Common myeloid progenitor, CD34-positive (primary cell): ENCODE measurements at regions not wholly inside any gene's neighbourhood (a gene's known extent, or its start where the extent isn't known, plus 50 kb on each side); places are given as distances from the start of the nearest gene placed in this dataset.

ENCODE experiments used
- CTCF ChIA-PET: fragments of 350-600 bp; sonication (Branson Sonifier 250); formaldehyde crosslinking; loops from one replicate; lab custom pipeline; 2021; ENCODE audit warnings: antibody characterized with exemption; lab: Charles Lee
- POLR2A ChIA-PET: fragments of 350-600 bp; sonication (Branson Sonifier 250); formaldehyde crosslinking; loops from one replicate; lab custom pipeline; 2021; ENCODE audit warnings: antibody characterized with exemption; lab: Charles Lee
- DNase-seq, 3 donors: peaks; one replicate each; pipeline versions ENCODE4 v3.0.0 to v3.0.0-alpha.2; 2013
- H3K27ac ChIP-seq, 2 experiments: 1 replicate in 1 of 2; 2 replicates in 1 of 2; pipeline ENCODE4 v1.7.0; 2013; ENCODE audit warnings: inconsistent platforms in 2 of 2, low read length in 2 of 2, mild to moderate bottlenecking in 2 of 2, low read depth in 1 of 2, moderate library complexity in 1 of 2; ENCODE audit not compliant: severe bottlenecking in 2 of 2, insufficient read depth in 1 of 2, poor library complexity in 1 of 2
- H3K27me3 ChIP-seq, 5 experiments: replicated peaks in 2 of 5; 1 replicate in 3 of 5; 2 replicates in 2 of 5; pipeline versions ENCODE4 v1.6.1 to v1.7.0; 2013; ENCODE audit warnings: low read length in 4 of 5, mild to moderate bottlenecking in 2 of 5, moderate library complexity in 2 of 5, inconsistent platforms in 1 of 5; ENCODE audit not compliant: insufficient read depth in 5 of 5, control insufficient read depth in 4 of 5
- H3K36me3 ChIP-seq, 4 experiments: 1 replicate in 2 of 4; 2 replicates in 2 of 4; pipeline versions ENCODE4 v1.6.1 to v1.7.0; 2013; ENCODE audit warnings: low read length in 3 of 4, control low read depth in 1 of 4, mild to moderate bottlenecking in 1 of 4; ENCODE audit not compliant: control insufficient read depth in 4 of 4, insufficient read depth in 4 of 4
- H3K4me1 ChIP-seq, 4 experiments: 1 replicate in 3 of 4; 2 replicates in 1 of 4; pipeline versions ENCODE4 v1.6.1 to v1.7.1; 2013; ENCODE audit warnings: low read length in 3 of 4, mild to moderate bottlenecking in 3 of 4, control low read depth in 1 of 4, inconsistent platforms in 1 of 4, moderate library complexity in 1 of 4; ENCODE audit not compliant: control insufficient read depth in 4 of 4, insufficient read depth in 4 of 4; ENCODE audit errors: control extremely low read depth in 1 of 4
- H3K4me3 ChIP-seq, 7 experiments: 1 replicate in 4 of 7; 2 replicates in 3 of 7; pipeline versions ENCODE4 v1.5.1 to v1.7.0; 2013; ENCODE audit warnings: mild to moderate bottlenecking in 7 of 7, low read length in 6 of 7, moderate library complexity in 6 of 7, inconsistent platforms in 2 of 7, low read depth in 2 of 7, control low read depth in 1 of 7; ENCODE audit not compliant: insufficient read depth in 4 of 7, control insufficient read depth in 1 of 7; ENCODE audit errors: extremely low read depth in 1 of 7
- H3K9me3 ChIP-seq, 5 experiments: 1 replicate in 4 of 5; 2 replicates in 1 of 5; pipeline versions ENCODE4 v1.6.1 to v1.7.1; 2013; ENCODE audit warnings: low read length in 4 of 5, mild to moderate bottlenecking in 2 of 5, inconsistent platforms in 1 of 5, low read depth in 1 of 5, moderate library complexity in 1 of 5; ENCODE audit not compliant: control insufficient read depth in 4 of 5, insufficient read depth in 2 of 5; ENCODE audit errors: control extremely low read depth in 1 of 5
- WGBS: methylation state at CpG from one replicate; pipeline ENCODE4 v1.1.5; 2013; ENCODE audit not compliant: insufficient coverage; 5-methylcytosine and 5-hydroxymethylcytosine counted together

DNA sequence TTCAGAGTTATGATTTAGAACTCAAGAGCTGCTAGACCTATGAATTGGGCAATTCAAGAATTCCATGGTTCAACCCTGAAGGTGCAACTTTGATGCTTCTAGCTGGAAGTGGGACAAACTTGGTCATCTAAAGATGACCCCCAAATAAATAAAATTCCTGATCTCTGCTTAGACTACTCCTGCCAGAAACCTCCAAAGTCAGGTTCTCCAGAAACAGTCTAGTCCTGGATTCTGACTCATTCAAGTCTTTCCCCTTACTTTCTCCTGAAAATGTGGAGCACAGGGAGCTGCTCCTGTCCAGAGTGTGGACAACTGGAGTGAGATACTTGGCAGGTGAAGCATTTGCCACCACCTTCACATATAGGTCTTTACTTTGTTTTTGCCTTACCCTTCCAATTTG is 557.7 kb upstream of the TNP1 start:
- no peaks in the 10 kb centered on the region for H3K4me1 ChIP-seq
- H3K4me3 ChIP-seq, result no peak overlapping the region
- no peak for DNase-seq
- POLR2A ChIA-PET, result no interaction called here
- CTCF ChIA-PET, result no interaction called here
- H3K9me3 ChIP-seq, result no peaks in the 10 kb centered on the region
- H3K27me3 ChIP-seq, result peaks cover 0 to 11% (median 0%) of the 10 kb centered on the region in 5 experiments
- H3K36me3 ChIP-seq, result no peaks in the 10 kb centered on the region
- no peak overlapping the region for H3K27ac ChIP-seq

GRCh38 chr2:217415316-217415715 is 555.5 kb upstream of the TNP1 start:
- H3K36me3 ChIP-seq, result no peaks in the 10 kb centered on the region
- no CpG with 5 or more reads among the region's 1 CpG for WGBS
- H3K27ac ChIP-seq, result no peak overlapping the region
- ChIA-PET CTCF (no interaction called here), POLR2A (no interaction called here)
- no peak for DNase-seq
- H3K27me3 ChIP-seq, result peaks cover 0 to 12% (median 0%) of the 10 kb centered on the region in 5 experiments
- no peaks in the 10 kb centered on the region for H3K4me1 ChIP-seq
- H3K9me3 ChIP-seq, result no peaks in the 10 kb centered on the region
- no peak overlapping the region for H3K4me3 ChIP-seq

DNA sequence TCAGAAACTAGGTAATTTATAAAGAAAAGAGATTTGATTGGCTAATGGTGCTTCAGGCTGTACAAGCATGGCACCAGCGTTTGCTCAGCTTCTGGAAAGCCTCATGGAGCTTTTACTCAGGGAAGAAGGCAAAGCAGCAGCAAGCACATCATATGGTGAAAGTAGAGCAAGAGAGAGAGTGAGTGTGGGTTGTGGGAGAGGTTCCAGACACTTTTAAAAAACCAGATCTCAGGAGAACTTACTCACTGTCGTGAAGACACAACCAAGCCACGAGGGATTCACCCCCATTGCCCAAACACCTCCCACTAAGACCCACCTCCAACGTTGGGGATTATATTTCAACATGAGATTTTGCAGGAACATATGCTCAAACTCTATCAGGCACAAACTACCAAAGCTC is 554.6 kb upstream of the TNP1 start:
- WGBS, result 100% methylated on average over 1 of the region's 4 CpGs
- Histone ChIP-seq H3K4me3 (no peak overlapping the region), H3K4me1 (no peaks in the 10 kb centered on the region), H3K9me3 (no peaks in the 10 kb centered on the region), H3K27me3 (peaks cover 0 to 12% (median 0%) of the 10 kb centered on the region in 5 experiments), H3K36me3 (no peaks in the 10 kb centered on the region), H3K27ac (no peak overlapping the region)
- ChIA-PET POLR2A (no interaction called here), CTCF (no interaction called here)
- no peak for DNase-seq

GRCh38 chr2:217413193-217413592 is 553.3 kb upstream of the TNP1 start:
- Histone ChIP-seq H3K9me3 (no peaks in the 10 kb centered on the region), H3K36me3 (no peaks in the 10 kb centered on the region), H3K4me3 (no peak overlapping the region), H3K27me3 (peaks cover 0 to 8% (median 0%) of the 10 kb centered on the region in 5 experiments), H3K27ac (no peak overlapping the region), H3K4me1 (no peaks in the 10 kb centered on the region)
- DNase-seq, result no peak
- 93% methylated on average over 3 of the region's 5 CpGs for WGBS
- ChIA-PET POLR2A (no interaction called here), CTCF (no interaction called here)

- CTCF ChIA-PET, result no interaction called here
- no peak for DNase-seq
- no peaks in the 10 kb centered on the region for H3K9me3 ChIP-seq
- no peak overlapping the region for H3K4me3 ChIP-seq
- WGBS, result 96% methylated on average over 3 of the region's 4 CpGs
- peaks cover 0 to 8% (median 0%) of the 10 kb centered on the region in 5 experiments for H3K27me3 ChIP-seq
- no peaks in the 10 kb centered on the region for H3K4me1 ChIP-seq
- POLR2A ChIA-PET, result no interaction called here
- no peaks in the 10 kb centered on the region for H3K36me3 ChIP-seq
- no peak overlapping the region for H3K27ac ChIP-seq
These were observed 552.9 kb upstream of the TNP1 start for GRCh38 chr2:217412721-217413120.

- H3K27ac ChIP-seq, result no peak overlapping the region
- H3K9me3 ChIP-seq, result peaks cover 0 to 2% (median 0%) of the 10 kb centered on the region in 5 experiments
- peaks cover 0 to 8% (median 0%) of the 10 kb centered on the region in 5 experiments for H3K27me3 ChIP-seq
- H3K4me3 ChIP-seq, result no peak overlapping the region
- CTCF ChIA-PET, result no interaction called here
- POLR2A ChIA-PET, result no interaction called here
- H3K36me3 ChIP-seq, result no peaks in the 10 kb centered on the region
- no peaks in the 10 kb centered on the region for H3K4me1 ChIP-seq
- no peak for DNase-seq
These were observed 552.4 kb upstream of the TNP1 start for GRCh38 chr2:217412277-217412676.

DNA sequence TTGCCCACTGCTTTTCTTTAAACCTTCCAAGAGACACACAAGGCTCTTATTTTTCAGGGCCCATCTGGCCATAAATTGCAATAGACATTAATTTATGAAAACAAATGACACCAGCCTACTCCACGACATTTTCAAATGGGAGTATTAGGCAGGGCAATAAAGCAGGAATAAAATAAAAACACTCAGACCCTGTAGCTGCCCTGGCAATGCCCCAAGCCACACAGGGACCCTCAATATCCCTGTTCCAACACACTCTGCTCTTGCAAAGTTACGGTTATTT is 550.8 kb upstream of the TNP1 start:
- POLR2A ChIA-PET, result no interaction called here
- Histone ChIP-seq H3K4me3 (no peak overlapping the region), H3K36me3 (no peaks in the 10 kb centered on the region), H3K27ac (no peak overlapping the region), H3K27me3 (peaks cover 0 to 6% (median 0%) of the 10 kb centered on the region in 5 experiments), H3K9me3 (peaks cover 0 to 2% (median 0%) of the 10 kb centered on the region in 5 experiments), H3K4me1 (no peaks in the 10 kb centered on the region)
- DNase-seq, result no peak
- CTCF ChIA-PET, result interaction anchor here (0.7 to 1.2 kb wide), 2 partner anchors 13 to 34 kb away, joined by 3 read pairs; no protein-coding TSS in a partner anchor
- WGBS, result 90% methylated on average over 2 of the region's 2 CpGs
